Kidney tubule cell (primary cell): ENCODE measurements at regions not wholly inside any gene's neighbourhood (a gene's known extent, or its start where the extent isn't known, plus 50 kb on each side); places are given as distances from the start of the nearest gene placed in this dataset.
A peak's percentile ranks its signal among the peaks of the same experiment; 100 is the strongest.

Experiments used
- DNase-seq: peaks from one replicate; pipeline ENCODE4 v3.0.0-alpha.2; 2018; ENCODE audit warnings: low spot score

- DNase-seq, result no peak
Measured at GRCh38 chr1:201656311-201657032, 117.5 kb downstream of the NAV1 start.

GRCh38 chr1:201659572-201659971, 120.6 kb downstream of the NAV1 start:
- DNase-seq, result no peak

DNA sequence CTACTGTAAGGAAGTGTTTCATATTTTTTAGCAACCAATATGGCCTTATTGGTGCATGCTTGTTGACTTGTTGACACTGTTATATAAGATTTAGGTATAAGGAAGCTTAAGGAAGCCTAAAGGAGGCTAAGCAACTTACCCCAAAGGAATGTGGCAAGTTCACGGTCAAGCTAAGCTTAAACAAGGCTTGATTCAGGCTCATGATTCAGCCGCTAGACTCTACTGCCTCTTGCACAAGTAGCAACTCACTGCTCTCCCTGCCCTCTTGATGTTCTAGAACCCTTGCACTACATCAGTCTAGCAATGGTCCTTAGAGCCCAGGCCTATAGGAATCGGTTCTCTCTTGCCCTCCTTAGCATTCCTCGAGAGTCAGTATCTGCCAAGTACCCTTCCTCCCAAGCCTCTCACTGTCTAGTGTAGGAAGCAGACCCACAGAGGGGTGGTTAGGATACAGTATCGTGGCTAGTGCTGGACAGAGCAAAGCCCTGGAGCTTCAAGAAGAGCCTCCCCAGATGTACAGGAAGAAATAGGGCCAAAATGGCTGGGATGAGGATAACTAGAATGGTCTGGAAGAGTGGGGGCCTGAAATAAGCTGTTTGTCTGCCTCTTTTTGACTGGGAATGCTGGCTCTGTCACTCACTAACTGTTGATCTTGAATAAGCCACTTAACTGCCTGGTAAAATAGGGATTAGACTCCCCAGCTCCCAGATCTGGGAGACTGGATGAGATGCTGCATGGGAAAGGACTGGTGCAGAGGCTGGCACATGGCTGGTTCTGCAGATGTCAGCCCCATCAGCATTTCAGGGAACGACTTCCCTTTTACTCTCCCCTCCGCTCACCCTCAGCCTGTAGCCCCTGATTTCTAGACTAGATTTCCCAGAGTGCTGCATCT, 122.2 kb downstream of the NAV1 start:
- no peak for DNase-seq

DNA sequence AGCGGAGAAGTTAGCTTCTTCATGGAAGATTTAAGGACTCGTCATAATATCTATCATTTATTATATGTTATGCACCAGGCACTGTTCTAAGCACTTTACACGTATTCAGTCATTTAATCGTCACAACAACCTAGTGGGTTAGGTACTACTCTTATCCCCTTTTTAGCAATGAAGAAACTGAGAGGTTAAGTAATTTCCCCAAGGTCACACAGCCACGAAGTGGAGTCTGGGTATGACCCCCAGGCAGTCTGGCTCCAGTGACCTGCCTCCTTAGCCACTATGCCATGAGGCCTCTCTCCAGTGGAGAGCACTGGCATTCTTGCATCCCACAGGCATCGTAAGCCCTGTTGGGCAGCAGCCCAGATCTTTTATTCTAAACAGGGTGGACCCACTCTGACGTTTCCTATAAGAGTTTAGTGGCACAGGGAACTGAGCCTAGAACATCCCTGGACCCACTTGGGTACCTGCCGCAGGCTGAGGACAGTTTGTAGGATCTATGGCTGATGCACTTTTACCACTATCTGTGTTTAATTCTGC, 123.0 kb downstream of the NAV1 start:
- DNase-seq, result no peak

- no peak for DNase-seq
Measured at GRCh38 chr1:201662646-201663045, 123.7 kb downstream of the NAV1 start.

- no peak for DNase-seq
Measured at GRCh38 chr1:201663491-201664113, 124.7 kb downstream of the NAV1 start.

DNA sequence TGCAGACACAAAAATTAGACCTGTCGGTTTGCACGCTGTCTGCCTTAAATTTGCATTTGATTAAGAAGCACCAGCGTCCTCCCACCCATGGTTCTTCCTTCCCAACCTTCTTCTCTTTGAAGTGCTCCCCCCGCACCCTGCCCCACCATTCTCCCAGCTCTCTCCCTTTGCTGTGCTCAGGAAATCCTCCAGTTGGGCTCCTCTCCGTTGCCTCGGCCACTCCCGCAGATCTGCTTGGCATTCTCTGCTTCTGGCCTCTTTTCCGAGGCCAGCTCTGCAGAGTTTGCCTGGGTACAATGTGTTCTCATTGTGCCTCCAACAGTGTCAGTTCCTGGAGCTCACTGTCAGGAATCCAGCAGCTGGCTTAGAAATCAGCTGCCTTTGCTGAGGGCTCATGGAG, 126.1 kb downstream of the NAV1 start:
- no peak for DNase-seq

- no peak for DNase-seq
Measured at GRCh38 chr1:201666102-201666501, 127.2 kb downstream of the NAV1 start.

DNA sequence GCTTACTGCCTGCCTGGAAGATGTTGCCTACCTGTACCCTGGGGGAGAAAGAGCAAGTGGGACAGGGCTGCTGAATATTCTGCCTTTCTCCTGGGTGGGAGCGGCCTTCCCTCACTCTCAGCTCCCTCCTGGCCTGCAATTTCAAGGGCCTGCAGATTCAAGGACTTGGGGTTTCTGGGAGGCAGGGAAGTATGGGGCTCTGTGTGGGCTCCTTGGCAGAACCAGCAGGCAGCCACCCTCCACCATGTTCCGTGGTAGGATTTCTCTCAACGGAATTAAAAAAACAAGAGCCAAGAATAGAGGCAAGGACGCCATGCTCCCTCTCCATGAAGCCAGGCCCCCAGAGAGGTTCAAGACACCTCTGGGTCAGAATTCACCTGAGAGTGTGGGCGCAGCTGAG, 127.7 kb downstream of the NAV1 start:
- no peak for DNase-seq

- DNase-seq, result no peak
Measured at GRCh38 chr1:201667479-201667878, 128.6 kb downstream of the NAV1 start.

DNA sequence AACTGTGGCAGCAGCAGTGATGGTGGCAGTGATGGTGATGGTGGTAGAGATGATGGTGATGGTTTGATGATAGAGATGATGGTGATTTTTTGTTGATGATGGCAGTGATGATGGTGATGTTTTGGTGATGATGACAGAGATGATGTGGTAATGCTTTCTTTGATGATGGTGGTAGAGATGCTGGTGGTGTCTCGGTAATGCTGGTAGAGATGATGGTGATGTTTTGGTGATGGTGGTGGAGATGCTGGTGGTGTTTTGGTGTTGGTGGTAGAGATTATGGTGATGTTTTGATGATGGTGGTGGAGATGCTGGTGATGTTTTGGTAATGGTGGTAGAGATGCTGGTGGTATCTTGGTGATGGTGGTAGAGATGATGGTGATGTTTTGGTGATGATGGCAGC, 131.6 kb downstream of the NAV1 start:
- DNase-seq, result no peak

GRCh38 chr1:201672685-201673084, 133.8 kb downstream of the NAV1 start:
- DNase-seq, result no peak

DNA sequence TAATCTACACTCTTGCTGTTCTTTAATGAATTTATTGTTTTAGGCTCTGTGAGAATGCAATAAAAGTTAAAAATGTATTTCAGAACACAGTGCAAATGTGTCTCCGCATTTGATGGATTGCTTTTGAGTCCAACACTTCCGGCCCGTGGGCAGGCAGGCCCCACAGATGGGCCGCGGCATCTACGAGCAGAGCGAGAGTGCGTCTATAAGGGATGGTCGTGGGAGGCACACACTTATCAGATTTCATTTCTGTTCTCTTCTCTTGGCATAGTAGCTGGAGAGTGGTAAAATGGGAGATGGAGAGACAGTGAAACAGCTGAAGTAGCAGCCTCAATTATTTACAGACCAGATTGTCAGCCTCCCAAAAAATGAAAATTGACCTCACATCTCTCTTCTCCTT, 134.2 kb downstream of the NAV1 start:
- no peak for DNase-seq

GRCh38 chr1:201673915-201674314, 135.0 kb downstream of the NAV1 start:
- no peak for DNase-seq

GRCh38 chr1:201675143-201675542, 136.2 kb downstream of the NAV1 start:
- peak; percentile 28 for DNase-seq

- peak; percentile 50 for DNase-seq
Measured at GRCh38 chr1:201676197-201676596, 137.3 kb downstream of the NAV1 start.

DNA sequence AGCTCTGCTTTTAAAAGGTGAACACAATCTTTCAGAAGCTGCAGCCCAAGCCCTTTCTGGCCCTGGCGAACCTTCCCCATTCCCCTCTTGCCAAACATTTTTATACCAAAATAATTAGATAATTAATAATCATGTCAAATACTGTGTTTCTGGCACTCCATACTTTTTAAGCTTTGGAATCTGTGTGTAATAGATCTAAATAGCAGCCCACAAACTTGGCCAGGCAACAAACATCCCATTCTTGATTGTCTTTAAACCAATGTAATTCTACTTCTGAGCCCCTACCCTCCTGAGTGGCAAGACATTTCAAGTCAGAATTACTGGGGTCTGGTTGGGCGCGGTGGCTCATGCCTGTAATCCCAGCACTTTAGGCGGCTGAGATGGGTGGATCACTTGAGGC, 137.7 kb downstream of the NAV1 start:
- DNase-seq, result no peak

- no peak for DNase-seq
Measured at GRCh38 chr1:201678264-201679101, 139.6 kb downstream of the NAV1 start.

DNA sequence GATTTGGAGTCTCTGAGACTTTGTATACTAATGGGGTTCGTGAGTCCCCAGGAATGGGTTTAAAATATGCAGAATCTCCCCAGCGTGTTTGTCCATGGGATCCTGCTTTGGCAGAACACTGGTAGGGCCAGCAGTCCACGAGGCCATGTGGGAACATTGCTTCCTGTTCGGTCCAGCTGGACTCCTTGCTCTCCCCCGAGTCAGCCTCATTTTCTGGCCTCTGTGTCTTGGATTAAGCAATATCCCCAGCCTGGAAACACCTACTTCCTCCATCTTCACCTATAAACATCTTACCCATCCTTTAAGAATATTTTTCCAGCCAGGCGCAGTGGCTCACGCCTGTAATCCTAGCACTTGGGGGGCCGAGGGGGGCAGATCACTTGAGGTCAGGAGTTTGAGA, 142.4 kb downstream of the NAV1 start:
- no peak for DNase-seq

DNA sequence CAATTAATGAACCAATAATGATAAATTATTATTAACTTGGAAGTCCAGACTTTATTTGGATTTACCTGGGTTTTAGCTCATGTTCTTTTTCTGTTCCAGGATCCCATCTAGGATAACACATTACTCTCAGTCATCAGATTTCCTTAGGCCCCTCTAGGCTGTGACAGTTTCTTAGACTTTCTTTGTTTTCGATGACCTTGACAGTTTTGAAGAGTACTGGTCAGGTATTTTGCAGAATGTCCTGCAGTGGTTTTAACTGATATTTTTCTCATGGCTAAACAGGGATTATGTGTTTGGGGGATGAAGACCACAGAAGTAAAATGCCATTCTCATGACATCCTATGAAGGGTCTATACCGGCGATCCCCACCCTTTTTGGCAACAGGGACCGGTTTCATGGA, 144.0 kb downstream of the NAV1 start:
- DNase-seq, result no peak

GRCh38 chr1:201683397-201683796, 144.5 kb downstream of the NAV1 start:
- no peak for DNase-seq

DNA sequence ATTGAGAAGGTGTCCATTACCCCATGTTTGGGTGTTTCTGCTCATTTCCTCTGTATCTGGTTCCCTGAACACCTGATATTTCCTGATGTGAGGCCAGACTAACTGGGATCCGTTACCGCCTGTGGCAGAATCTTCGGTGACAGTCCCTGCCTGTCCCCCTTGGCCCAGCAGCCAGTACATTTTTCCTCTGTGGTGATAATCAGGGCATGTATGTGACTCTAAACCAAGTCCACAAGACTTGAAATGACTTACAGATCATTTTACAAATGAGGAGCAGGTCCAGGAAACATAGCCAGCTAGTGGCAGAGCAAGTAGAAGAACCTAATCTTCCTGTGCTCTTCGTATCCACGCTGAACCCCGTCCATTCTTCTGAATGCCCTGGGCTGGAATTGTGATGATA, 143.5 kb upstream of the IPO9 start:
- no peak for DNase-seq
